Epithelial cell of proximal tubule (primary cell): ENCODE measurements at regions not wholly inside any gene's neighbourhood (a gene's known extent, or its start where the extent isn't known, plus 50 kb on each side); places are given as distances from the start of the nearest gene placed in this dataset.

ENCODE experiments used
- DNase-seq: peaks from one replicate; pipeline ENCODE4 v3.0.0-alpha.2; 2011; ENCODE audit warnings: low read depth
- H3K4me3 ChIP-seq: 2 replicates; pipeline ENCODE4 v1.5.1; 2011; ENCODE audit warnings: low read depth, mild to moderate bottlenecking, low read length
- TF ChIP-seq, protein P1 (sequence below): conservative IDR thresholded peaks from 2 replicates; pipeline ENCODE4 v1.5.1; 2012; ENCODE audit warnings: low read depth, mild to moderate bottlenecking, low read length

DNA sequence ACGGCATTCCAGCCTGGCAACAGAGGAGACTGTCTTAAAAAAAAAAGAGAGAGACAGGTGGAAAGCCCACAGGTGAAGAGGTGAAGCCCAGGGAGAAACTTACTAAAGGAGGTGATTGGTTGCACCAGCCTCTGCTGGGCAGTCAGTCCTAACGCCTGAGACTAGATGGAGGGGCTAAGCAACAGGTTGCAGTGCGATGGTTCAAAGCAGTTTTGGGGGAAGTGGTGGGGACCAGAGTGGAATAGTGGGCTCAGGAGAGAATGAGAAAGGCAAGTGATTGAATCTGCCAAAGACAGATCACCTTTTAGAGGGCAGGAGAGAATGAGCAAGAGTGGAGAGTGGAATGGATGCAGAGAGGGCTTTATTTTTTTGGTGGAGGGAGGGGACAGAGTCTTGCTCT is 100.0 kb upstream of the KCTD7 start:
- no peak for DNase-seq
- H3K4me3 ChIP-seq: no peak overlapping the region
- TF ChIP-seq, protein P1, sequence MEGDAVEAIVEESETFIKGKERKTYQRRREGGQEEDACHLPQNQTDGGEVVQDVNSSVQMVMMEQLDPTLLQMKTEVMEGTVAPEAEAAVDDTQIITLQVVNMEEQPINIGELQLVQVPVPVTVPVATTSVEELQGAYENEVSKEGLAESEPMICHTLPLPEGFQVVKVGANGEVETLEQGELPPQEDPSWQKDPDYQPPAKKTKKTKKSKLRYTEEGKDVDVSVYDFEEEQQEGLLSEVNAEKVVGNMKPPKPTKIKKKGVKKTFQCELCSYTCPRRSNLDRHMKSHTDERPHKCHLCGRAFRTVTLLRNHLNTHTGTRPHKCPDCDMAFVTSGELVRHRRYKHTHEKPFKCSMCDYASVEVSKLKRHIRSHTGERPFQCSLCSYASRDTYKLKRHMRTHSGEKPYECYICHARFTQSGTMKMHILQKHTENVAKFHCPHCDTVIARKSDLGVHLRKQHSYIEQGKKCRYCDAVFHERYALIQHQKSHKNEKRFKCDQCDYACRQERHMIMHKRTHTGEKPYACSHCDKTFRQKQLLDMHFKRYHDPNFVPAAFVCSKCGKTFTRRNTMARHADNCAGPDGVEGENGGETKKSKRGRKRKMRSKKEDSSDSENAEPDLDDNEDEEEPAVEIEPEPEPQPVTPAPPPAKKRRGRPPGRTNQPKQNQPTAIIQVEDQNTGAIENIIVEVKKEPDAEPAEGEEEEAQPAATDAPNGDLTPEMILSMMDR: no peak

GRCh38 chr7:66529883-66530610 is 98.6 kb upstream of the KCTD7 start:
- DNase-seq: no peak
- no peak overlapping the region for H3K4me3 ChIP-seq
- TF ChIP-seq, protein P1: no peak

DNA sequence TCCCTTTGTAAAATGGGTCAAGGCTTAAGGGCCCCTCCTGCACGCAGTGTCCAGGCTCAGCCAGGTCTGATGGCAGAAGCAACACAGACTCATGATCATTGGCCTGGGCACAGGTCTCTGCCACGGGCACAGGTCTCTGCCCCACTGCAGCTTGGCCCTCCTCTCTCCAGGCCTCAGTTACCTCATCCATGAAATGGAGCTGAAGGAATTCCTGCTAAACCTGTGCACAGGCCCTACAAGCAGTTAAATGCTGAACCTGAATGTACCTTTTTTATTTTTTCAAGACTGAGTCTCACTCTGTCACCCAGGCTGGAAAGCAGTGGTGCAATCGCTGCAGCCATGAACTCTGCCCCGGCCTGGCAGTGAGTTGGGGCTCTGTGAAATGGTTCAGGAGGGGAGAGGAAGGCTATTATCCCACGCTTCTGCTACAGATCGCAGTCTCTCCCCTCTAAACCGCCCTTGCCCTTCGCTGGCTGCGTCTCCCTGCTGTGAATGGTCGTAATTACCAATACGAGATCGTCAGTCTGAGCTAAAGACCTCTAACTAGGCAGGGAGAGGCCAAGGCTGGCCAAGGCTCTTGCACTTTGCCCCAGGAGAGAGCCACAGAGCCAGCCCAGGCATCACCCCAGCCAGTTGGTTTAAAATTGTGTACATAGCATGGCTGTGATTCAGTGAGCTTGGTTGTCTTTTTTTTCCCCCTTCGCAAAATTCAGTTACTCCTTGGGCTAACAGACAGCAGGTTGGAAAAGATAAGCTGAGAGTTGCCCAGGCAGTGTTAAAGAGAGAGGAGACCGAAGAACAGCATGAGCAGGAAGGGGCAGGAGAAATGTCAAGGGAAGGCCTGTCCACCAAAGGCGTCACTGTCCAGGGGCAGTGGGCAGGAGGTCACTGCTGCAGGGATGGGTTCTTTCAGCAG is 93.0 kb upstream of the KCTD7 start:
- H3K4me3 ChIP-seq: no peak overlapping the region
- DNase-seq: no peak
- TF ChIP-seq, protein P1: no peak

DNA sequence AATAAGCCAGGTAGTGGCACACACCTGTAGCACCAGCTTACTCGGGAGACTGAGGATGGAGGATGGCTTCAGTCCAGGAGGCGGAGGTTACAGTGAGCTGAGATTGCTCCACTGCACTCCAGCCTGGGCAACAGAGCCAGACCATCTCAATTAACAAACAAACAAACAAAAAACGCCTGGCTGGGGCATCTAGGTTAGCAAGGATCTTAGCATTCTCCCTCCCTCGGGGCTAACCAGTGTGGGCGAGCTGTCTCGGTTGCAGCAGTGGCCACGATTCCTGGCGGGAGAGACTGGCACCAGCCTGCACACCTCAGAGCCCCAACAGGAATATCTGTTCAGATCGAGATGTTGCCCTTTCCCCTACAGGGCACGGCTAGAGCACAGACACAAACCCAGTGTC is 91.3 kb upstream of the KCTD7 start:
- DNase-seq: no peak
- H3K4me3 ChIP-seq: no peak overlapping the region
- TF ChIP-seq, protein P1: no peak

GRCh38 chr7:66537876-66538275 is 90.8 kb upstream of the KCTD7 start:
- H3K4me3 ChIP-seq: no peak overlapping the region
- TF ChIP-seq, protein P1: no peak

DNA sequence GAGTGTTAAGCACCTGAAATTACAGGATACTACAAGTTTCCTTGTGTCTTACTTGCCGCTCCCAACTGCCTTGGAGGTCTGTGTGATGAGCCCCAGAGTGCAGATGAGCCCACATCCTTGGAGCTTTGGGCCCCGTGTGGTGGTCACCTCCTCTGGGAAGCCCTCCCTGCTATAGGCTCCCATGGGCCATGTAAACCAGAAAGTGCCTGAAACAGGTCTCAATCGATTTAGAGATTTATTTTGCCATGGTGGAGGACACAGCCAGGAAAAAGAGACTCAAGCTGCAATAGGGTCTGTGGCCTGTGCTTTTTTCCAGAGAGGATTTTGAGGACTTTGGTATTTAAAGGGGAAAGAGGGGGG is 89.4 kb upstream of the KCTD7 start:
- no peak for DNase-seq
- TF ChIP-seq, protein P1: no peak
- no peak overlapping the region for H3K4me3 ChIP-seq

More at GRCh38 chr7:66537876-66538275, 90.8 kb upstream of the KCTD7 start:
- no peak for DNase-seq
